ENCODE measurements at regions not wholly inside any gene's neighbourhood (a gene's known extent, or its start where the extent isn't known, plus 50 kb on each side); places are given as distances from the start of the nearest gene placed in this dataset.

DNA sequence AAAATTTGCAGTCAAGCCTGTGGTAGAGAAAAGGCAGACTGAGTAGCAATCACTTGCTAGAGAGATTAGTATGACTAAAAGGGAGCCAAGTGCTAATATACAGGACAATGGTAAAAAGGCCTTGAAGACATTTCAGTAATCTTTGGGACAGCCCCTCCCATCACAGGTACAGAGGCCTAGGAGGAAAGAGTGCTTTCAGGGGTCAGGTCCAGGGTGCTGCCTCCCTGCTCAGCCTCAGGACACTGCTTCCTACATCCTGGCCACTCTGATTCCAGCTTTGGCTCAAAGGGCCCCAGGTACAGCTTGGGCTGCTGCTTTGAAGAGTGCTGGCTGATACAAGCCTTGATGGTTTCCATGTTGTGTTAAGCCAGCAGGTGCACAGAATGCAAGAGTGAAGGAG is 543.5 kb downstream of the MMUT start:
- Histone ChIP-seq H3K27ac (no peak overlapping the region), H3K4me1 (no peaks in the 10 kb centered on the region), H3K9me3 (no peaks in the 10 kb centered on the region), H3K27me3 (no peaks in the 10 kb centered on the region), H3K36me3 (no peaks in the 10 kb centered on the region), H3K4me3 (no peak overlapping the region)
- TF ChIP-seq EP300 (IDR thresholded peaks at IDR 0.05): no peak
- TF ChIP-seq POLR2A (IDR thresholded peaks at IDR 0.05): no peak
- TF ChIP-seq, protein P1, sequence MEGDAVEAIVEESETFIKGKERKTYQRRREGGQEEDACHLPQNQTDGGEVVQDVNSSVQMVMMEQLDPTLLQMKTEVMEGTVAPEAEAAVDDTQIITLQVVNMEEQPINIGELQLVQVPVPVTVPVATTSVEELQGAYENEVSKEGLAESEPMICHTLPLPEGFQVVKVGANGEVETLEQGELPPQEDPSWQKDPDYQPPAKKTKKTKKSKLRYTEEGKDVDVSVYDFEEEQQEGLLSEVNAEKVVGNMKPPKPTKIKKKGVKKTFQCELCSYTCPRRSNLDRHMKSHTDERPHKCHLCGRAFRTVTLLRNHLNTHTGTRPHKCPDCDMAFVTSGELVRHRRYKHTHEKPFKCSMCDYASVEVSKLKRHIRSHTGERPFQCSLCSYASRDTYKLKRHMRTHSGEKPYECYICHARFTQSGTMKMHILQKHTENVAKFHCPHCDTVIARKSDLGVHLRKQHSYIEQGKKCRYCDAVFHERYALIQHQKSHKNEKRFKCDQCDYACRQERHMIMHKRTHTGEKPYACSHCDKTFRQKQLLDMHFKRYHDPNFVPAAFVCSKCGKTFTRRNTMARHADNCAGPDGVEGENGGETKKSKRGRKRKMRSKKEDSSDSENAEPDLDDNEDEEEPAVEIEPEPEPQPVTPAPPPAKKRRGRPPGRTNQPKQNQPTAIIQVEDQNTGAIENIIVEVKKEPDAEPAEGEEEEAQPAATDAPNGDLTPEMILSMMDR (IDR thresholded peaks at IDR 0.05): no peak
- TF ChIP-seq POLR2AphosphoS5 (IDR thresholded peaks at IDR 0.05): no peak
- ATAC-seq: no peak

DNA sequence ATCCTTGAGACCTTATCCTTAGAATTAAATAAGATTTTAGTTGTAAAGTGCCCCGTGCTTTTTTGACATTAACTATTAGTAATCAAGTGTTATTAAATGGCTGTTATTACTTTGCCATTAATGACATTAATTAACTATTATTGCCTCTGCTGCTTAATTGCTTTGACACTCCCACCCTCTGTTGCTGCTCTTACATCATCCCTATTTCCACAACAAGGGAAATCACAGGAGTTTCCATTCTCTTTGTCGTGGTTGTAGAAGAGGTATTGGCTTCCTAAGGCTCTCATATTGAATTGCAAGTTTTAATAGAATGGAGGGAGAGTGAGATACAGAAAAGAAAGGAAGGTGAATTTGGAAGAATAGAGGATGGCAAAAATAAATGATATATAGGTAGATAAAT is 545.8 kb downstream of the MMUT start:
- Histone ChIP-seq H3K4me1 (no peaks in the 10 kb centered on the region), H3K27me3 (no peaks in the 10 kb centered on the region), H3K4me3 (no peak overlapping the region), H3K27ac (no peak overlapping the region), H3K36me3 (no peaks in the 10 kb centered on the region), H3K9me3 (no peaks in the 10 kb centered on the region)
- WGBS, 2 donors (ENCODE audit: low coverage in 1 of 2): 46 to 75% methylated on average over 1 to 2 of the region's 2 CpGs
- ATAC-seq: no peak
- TF ChIP-seq EP300 (IDR thresholded peaks at IDR 0.05) (no peak), POLR2A (IDR thresholded peaks at IDR 0.05) (no peak), POLR2AphosphoS5 (IDR thresholded peaks at IDR 0.05) (no peak)
- TF ChIP-seq, protein P1 (IDR thresholded peaks at IDR 0.05): no peak

DNA sequence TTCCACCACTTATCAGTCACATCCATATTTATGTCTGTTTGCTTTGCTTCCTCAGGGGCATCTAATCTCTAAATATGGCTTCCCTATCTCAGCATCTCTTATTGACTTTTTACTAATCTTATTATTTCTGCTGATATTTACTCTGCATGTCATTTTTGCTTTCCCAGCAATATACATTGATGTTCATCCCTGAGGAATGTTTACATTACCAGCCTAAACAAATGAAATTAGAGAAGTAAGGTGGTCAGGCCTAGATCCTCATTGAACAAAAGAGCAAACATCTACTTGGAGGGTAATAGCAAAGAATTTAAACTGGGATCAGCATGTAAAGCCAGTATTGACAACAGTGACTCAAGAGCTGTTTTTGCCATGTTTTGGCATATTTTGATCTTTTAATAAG is 546.4 kb downstream of the MMUT start:
- Histone ChIP-seq H3K4me3 (no peak overlapping the region), H3K36me3 (no peaks in the 10 kb centered on the region), H3K4me1 (no peaks in the 10 kb centered on the region), H3K27me3 (no peaks in the 10 kb centered on the region), H3K9me3 (no peaks in the 10 kb centered on the region), H3K27ac (no peak overlapping the region)
- no peak for ATAC-seq
- TF ChIP-seq EP300 (IDR thresholded peaks at IDR 0.05): no peak
- no peak for TF ChIP-seq POLR2A (IDR thresholded peaks at IDR 0.05)
- TF ChIP-seq POLR2AphosphoS5 (IDR thresholded peaks at IDR 0.05): no peak
- TF ChIP-seq, protein P1 (IDR thresholded peaks at IDR 0.05): no peak

DNA sequence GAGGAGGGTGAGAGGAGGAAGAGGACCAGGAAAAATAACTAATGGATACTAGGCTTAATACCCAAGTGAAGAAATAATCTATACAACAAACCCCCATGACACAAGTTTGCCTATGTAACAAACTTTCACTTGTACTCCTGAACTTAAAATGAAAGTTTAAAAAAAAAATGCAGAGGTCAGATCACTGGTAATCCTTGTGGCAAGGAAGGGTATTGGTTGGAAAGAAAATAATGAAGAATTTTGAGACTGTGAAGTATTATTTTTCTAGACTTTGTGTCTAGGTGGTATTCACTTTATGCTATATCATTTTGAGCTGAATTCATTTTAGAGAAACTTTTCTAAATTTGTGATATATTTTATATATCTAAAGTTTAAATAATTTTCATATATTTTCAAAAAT is 547.5 kb downstream of the MMUT start:
- no peaks in the 10 kb centered on the region for H3K36me3 ChIP-seq
- H3K27ac ChIP-seq: no peak overlapping the region
- H3K27me3 ChIP-seq: no peaks in the 10 kb centered on the region
- TF ChIP-seq POLR2A (IDR thresholded peaks at IDR 0.05): no peak
- TF ChIP-seq, protein P1 (IDR thresholded peaks at IDR 0.05): no peak
- TF ChIP-seq EP300 (IDR thresholded peaks at IDR 0.05): no peak
- no peak overlapping the region for H3K4me3 ChIP-seq
- no peak for ATAC-seq
- H3K9me3 ChIP-seq: no peaks in the 10 kb centered on the region
- no peaks in the 10 kb centered on the region for H3K4me1 ChIP-seq

DNA sequence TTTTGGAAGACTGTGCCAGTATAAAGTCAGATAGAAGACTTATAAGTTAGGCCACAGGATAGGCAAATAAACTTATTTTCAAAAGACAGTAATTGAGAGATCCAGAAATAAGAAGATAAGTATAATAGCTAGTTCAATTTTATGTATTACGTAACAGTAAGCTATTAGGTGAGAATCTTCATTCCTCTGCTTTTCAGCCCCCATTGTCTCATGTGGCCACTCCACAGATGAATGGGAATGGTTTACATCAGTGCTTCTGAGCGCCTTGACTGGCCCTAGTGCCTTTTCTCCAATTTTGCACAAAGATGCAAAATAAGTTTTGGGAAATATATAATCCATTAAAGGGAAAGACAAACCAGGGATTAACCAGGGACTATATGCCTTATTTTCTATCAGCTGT is 550.5 kb downstream of the MMUT start:
- no peak for ATAC-seq
- no peaks in the 10 kb centered on the region for H3K9me3 ChIP-seq
- no peaks in the 10 kb centered on the region for H3K4me1 ChIP-seq
- H3K27me3 ChIP-seq: no peaks in the 10 kb centered on the region
- WGBS, 2 donors (ENCODE audit: low coverage in 1 of 2): 91 to 92% methylated on average over 2 of the region's 2 CpGs
- H3K4me3 ChIP-seq: no peak overlapping the region
- H3K36me3 ChIP-seq: no peaks in the 10 kb centered on the region
- TF ChIP-seq EP300 (IDR thresholded peaks at IDR 0.05) (no peak), POLR2AphosphoS5 (IDR thresholded peaks at IDR 0.05) (no peak), POLR2A (IDR thresholded peaks at IDR 0.05) (no peak)
- TF ChIP-seq, protein P1 (IDR thresholded peaks at IDR 0.05): no peak
- no peak overlapping the region for H3K27ac ChIP-seq

Data from gastroesophageal sphincter (tissue), 4 donors.